ENCODE measurements at regions not wholly inside any gene's neighbourhood (a gene's known extent, or its start where the extent isn't known, plus 50 kb on each side); places are given as distances from the start of the nearest gene placed in this dataset.

- Histone ChIP-seq H3K4me2 (no peak overlapping the region), H3K4me3 (no peak overlapping the region), H3K27ac (no peak overlapping the region), H3K4me1 (peaks cover 12% of the 10 kb centered on the region; the same call in 2 of the 3 replicates), H3K9me3 (no peaks in the 10 kb centered on the region)
- ChIA-PET POLR2A (no interaction called here), CTCF (no interaction called here)
- DNase-seq (ENCODE audit: low read depth in 1 of 2, low spot score in 1 of 2): no peak
- 73% methylated on average over 12 of the region's 12 CpGs for WGBS (ENCODE audit: missing lambda C conversion rate)
- ATAC-seq: no peak
- TF ChIP-seq CHD2 (IDR thresholded peaks at IDR 0.05; ENCODE audit: low read length, partially characterized antibody): no peak
- TF ChIP-seq KDM1A (IDR thresholded peaks at IDR 0.05; ENCODE audit: low read depth): no peak
- TF ChIP-seq HEYL (CRISPR knock-in tag; IDR thresholded peaks at IDR 0.05): no peak
- TF ChIP-seq EHMT2 (IDR thresholded peaks at IDR 0.05; ENCODE audit: low read depth): no peak
- TF ChIP-seq ZC3H11A (IDR thresholded peaks at IDR 0.05): no peak
- no peak for TF ChIP-seq PHF8 (IDR thresholded peaks at IDR 0.05; ENCODE audit: borderline replicate concordance, low read depth)
- TF ChIP-seq REST (IDR thresholded peaks at IDR 0.05): no peak
- no peak for FAIRE-seq
Observed at GRCh38 chr14:61638595-61639387, 56.5 kb upstream of the HIF1A start.

DNA sequence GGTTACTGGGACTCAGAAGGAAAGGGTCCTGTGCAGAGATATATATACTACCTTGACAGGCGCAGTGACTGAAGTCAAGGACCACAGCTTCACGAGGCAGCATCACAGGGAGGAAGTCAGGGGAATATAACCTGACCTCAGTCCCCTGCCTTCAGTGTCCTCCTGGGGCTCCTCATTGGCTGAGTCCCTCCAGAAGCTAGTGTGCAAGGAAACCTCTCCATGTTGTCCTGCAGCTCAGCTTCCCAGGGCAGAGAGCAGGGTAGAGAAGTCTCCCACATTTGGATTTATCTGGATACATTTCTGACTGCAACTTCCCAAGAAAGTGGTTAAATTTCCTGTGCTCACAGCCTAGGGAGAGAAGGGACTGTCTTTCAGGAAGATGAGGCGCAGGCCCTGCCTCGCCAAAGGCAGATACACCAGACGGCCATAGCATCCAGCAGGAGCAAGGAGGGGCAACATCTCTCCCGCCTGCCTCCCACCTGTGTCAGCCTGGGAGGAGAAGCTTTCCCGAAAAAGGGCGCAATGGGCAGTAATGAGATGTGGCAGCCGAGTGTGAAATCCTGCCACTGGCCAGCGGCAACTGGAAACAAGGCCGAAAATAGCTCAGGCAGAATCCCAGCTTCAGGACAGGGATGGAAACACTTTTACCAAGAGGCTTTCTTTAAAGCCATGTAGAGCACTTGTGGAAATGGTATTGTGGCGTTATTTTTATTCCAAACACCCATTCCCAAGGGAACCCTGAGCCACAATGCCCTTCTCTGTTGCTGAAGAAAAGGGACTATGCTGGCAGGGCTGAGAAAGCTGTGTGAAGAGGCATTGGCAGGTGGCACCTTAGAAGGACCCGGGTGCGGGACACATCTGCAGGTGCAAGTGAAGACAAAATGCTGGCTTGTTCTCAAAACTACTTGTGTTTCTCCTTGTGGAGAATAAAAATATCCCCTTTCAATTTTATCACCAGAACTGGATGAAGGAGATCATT is 54.9 kb upstream of the HIF1A start:
- Histone ChIP-seq H3K4me1 (peaks cover 4% of the 10 kb centered on the region; the same call in 1 of the 3 replicates), H3K9me3 (no peaks in the 10 kb centered on the region), H3K4me3 (no peak overlapping the region), H3K27ac (no peak overlapping the region; a peak in 1 of 6 replicates), H3K4me2 (no peak overlapping the region)
- 85% methylated on average over 14 of the region's 14 CpGs for WGBS (ENCODE audit: missing lambda C conversion rate)
- ChIA-PET CTCF (interaction anchor here (1.1 kb wide), 1 partner anchor 47 kb away, joined by 3 read pairs; no protein-coding TSS in a partner anchor), POLR2A (no interaction called here)
- TF ChIP-seq MAZ (IDR thresholded peaks at IDR 0.05; ENCODE audit: borderline replicate concordance, low read depth, low read length) (no peak), SMC3 (IDR thresholded peaks at IDR 0.05) (no peak), RNF2 (IDR thresholded peaks at IDR 0.05; ENCODE audit: borderline replicate concordance, low read depth) (no peak), EHMT2 (IDR thresholded peaks at IDR 0.05; ENCODE audit: low read depth) (no peak), SREBF2 (IDR thresholded peaks at IDR 0.05) (no peak), REST (IDR thresholded peaks at IDR 0.05) (no peak), CBX8 (IDR thresholded peaks at IDR 0.05) (no peak)
- DNase-seq (ENCODE audit: low read depth in 1 of 2, low spot score in 1 of 2): no peak
- FAIRE-seq: no peak
- ATAC-seq: no peak; a peak in 1 of 6 replicates

Measured in A549 (cell line).